ENCODE measurements at regions not wholly inside any gene's neighbourhood (a gene's known extent, or its start where the extent isn't known, plus 50 kb on each side); places are given as distances from the start of the nearest gene placed in this dataset.

DNA sequence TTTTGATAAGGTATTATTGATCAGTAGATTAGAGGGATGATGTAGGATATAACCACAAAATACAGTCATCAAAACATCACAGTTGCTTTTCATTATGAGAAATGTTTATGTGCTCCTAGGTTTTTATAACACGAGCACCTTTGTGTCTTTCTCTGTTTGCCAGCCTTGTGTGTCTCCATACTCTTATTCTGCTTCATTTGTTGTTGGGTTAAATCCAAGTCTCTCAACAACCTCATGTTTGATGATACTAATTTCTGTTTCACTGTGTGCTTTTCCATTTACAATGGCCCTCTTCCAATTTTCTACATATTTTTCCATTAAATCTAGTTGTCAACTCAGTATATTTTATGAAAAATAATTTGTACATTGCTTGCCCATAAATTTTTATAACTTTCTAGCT lies 107.7 kb upstream of the POU2AF2 start:
- DNase-seq = no peak

- no peak for DNase-seq
These were observed 109.6 kb upstream of the POU2AF2 start for GRCh38 chr11:111135778-111136570.

DNA sequence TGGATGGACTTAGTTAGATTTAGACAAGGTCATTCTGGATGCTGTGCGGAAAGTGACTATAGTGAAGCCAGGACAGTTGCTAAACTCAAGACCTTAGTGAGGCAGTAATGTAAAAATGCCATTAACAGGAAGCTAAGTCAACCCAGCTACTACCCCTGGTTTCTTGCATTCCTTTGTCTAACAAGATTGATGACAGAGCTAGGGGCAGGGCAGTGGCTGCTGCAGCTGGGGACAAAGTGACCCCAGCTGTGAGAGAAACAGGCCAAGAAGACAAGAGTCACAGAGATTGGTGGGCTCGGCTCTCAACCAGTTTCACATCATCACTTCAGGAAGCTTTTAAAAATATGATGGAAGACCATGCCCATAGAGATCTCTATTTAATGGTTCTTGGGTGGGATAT lies 110.4 kb upstream of the POU2AF2 start:
- DNase-seq = no peak

- DNase-seq = no peak
These were observed 117.3 kb upstream of the POU2AF2 start for GRCh38 chr11:111128076-111128870.

GRCh38 chr11:111124724-111125123 lies 120.8 kb upstream of the POU2AF2 start:
- no peak for DNase-seq

- DNase-seq = no peak
These were observed 121.8 kb upstream of the POU2AF2 start for GRCh38 chr11:111123463-111124398.

GRCh38 chr11:111120696-111121302 lies 124.7 kb upstream of the POU2AF2 start:
- DNase-seq = no peak

GRCh38 chr11:111120161-111120560 lies 125.4 kb upstream of the POU2AF2 start:
- DNase-seq = no peak

- no peak for DNase-seq
These were observed 125.8 kb upstream of the POU2AF2 start for GRCh38 chr11:111119751-111120150.

DNA sequence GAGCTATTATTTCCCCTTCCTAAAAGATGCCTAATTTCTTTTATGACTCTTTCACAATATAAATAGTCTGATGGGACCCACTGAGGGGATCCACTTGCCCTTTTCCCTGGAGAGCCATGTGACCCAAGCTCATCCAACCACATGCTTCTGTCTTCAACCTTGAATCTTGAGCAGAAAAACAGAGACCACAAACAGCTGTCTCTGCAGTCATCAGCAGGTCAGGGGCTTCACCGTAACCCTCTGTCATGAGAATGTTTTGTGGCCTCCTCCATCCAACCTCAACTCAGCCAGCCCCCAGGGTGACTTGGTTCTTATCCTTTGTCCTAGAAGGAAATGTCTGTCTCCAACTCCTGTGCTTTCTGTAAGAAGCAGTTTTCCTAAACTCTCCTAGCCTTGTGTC lies 129.6 kb upstream of the POU2AF2 start:
- no peak for DNase-seq

GRCh38 chr11:111114091-111114490 lies 131.4 kb upstream of the POU2AF2 start:
- DNase-seq = peak; percentile 26

DNA sequence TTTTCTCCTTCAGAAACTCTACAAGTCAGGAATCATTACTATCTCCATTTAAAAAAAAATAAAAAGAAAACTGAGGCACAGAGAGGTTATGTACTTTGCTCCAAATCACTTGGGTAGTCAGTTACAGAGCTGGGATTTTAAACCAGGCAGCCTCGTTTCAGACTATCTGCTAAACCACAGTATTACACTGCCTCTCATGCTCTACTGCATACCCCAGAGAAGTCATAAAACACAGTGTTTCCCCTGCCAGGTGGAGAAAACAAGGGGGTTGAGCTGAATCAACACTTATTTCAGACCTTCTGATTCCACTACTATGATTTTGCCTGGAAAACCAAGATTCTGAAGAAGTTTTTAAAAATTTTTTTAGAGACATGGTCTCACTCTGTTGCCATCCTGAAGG lies 132.9 kb upstream of the POU2AF2 start:
- no peak for DNase-seq

GRCh38 chr11:111107501-111107900 lies 138.0 kb upstream of the POU2AF2 start:
- no peak for DNase-seq

DNA sequence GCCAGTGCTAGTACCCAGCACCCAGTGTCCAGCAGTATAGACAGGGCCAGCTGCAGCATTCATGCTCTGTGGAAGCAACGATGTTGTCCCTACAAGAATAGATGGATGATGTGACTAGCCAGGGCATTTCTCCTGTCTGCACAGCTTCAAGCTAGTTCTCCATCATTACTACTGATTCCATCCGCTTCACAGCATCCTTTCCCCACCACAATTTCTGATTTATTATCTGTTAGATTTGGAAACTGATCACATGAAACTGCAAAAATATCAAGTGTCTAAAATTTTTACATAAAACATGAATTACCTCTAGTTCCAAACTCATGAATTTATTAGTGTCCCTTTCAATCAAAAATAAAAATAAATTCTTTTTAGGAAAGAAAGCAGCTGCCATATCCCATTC lies 138.9 kb upstream of the POU2AF2 start:
- no peak for DNase-seq

DNA sequence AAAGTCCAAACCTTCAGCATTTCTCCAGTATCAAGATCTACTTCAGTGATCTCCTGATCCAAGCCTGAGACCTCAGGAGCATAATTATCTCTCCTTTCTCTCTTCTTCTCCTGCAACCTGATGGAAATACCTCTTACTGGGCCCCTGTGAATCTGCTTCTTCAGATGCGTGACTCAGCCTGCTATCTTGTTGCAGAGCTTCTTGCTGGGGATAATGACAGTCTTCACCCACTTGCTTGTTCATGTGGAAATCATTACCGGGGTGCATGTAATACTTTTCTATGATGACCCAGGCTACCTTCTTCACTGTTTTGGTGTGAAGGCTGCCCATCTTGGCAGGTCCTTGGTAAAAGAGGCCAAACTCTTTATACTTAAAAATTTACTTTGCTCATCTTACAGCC lies 140.0 kb upstream of the POU2AF2 start:
- no peak for DNase-seq

DNA sequence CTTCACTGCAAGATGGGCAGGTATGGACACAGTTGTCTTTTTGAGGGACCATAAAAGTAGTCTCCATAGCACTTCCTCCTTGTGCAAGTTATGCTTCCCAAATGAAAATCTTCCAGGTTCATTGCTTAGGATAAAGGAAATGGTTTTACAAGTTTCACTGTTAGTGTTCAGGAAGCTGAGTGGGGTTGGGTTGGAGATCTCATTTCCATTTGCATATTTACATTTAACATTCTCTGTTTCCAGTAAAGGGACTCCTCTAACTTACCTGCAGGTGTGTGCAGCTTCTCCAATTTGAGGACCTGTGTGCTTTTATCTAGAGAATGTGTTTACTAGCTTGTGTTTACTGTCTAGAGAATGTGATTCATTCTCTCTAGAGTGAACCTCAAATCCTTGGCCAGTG lies 141.3 kb upstream of the POU2AF2 start:
- DNase-seq = no peak

- no peak for DNase-seq
These were observed 143.6 kb upstream of the POU2AF2 start for GRCh38 chr11:111101881-111102280.

GRCh38 chr11:111099028-111099713 lies 146.4 kb upstream of the POU2AF2 start:
- no peak for DNase-seq

GRCh38 chr11:111098091-111098490 lies 147.4 kb upstream of the POU2AF2 start:
- no peak for DNase-seq

- no peak for DNase-seq
These were observed 148.3 kb upstream of the POU2AF2 start for GRCh38 chr11:111097191-111097590.

GRCh38 chr11:111095327-111095726 lies 150.2 kb upstream of the POU2AF2 start:
- DNase-seq = no peak

- no peak for DNase-seq
These were observed 152.5 kb upstream of the POU2AF2 start for GRCh38 chr11:111093061-111093460.
